ENCODE measurements at regions not wholly inside any gene's neighbourhood (a gene's known extent, or its start where the extent isn't known, plus 50 kb on each side); places are given as distances from the start of the nearest gene placed in this dataset.
"Not testable (repeated sequence)": the region's sequence is repeated elsewhere in the genome, so short reads cannot be mapped to it uniquely, and the experiment has no call there.

DNA sequence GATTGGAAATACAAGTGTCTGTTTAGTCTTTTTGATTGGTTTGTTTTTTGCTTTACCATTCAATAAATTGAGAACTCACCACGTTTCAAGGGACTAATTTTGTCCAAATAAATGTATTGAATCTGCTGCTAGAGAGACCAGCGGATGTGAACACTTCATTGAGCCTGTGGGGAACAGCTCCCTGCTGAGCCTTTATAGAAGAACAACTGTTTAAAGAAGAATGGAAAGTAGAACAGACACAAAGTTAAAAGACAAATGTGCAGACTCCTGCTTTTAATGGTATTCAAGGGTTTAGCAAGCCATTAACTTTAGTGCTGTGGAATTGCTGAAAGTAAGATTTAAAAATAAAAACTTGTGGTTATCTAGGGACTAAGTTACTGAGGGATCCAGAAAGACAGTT is 817.7 kb upstream of the B3GALT2 start:
- DNase-seq (ENCODE audit: low spot score), result no peak

DNA sequence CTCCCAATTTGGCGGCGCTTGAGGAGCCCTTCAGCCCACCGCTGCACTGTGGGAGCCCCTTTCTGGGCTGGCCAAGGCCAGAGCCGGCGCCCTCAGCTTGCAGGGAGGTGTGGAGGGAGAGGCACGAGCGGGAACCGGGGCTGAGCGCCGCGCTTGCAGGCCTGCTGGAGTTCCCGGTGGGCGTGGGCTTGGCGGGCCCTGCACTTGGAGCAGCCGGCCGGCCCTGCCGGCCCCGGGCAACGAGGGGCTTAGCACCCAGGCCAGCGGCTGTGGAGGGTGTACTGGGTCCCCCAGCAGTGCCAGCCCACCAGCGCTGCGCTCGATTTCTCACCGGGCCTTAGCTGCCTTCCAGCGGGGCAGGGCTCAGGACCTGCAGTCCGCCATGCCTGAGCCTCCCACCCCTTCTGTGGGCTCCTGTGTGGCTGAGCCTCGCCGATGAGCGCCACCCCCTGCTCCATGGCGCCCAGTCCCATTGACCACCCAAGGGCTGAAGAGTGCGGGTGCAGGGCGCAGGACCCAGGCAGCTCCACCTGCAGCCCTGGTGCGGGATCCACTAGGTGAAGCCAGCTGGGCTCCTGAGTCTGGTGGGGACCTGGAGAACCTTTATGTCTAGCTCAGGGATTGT is 815.4 kb upstream of the B3GALT2 start:
- DNase-seq (ENCODE audit: low spot score), result not testable (repeated sequence)

DNA sequence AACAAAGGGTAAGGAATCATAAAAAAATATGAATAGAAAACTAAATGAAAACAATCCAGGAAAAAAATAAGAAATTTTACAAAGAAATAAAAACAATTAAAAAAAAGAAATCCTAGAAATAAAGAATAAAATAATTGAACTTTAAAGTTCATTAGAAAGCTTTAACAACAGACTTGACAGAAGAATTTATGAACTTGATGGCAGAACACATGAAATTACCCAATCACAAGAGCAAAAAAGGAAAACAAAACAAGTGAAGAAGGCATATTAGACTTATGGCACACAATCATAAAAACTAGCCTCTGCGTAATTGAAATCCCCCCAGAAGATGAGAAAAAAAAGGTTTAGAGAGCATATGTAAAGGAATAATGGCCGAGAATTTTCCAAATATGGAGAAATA is 802.5 kb upstream of the B3GALT2 start:
- no peak for DNase-seq (ENCODE audit: low spot score)

DNA sequence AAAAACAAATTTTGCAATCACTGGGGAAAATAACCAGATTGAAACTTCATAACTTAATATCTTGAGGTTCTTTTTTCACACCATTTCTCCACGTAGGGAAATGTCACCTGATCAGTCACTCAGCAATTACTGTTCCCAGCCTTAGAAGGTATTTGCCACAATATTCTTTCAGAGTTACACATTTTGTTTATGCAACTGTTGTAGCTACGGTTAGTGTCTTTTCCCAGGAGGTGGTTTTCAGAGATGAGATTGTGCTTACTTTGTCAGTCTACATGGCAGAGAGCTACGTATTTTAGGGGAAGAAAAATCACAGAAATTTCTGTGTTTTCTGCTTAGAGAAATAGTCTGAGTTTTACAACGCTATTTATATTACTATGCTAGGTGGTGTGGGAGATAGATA is 792.8 kb upstream of the B3GALT2 start:
- no peak for DNase-seq (ENCODE audit: low spot score)

DNA sequence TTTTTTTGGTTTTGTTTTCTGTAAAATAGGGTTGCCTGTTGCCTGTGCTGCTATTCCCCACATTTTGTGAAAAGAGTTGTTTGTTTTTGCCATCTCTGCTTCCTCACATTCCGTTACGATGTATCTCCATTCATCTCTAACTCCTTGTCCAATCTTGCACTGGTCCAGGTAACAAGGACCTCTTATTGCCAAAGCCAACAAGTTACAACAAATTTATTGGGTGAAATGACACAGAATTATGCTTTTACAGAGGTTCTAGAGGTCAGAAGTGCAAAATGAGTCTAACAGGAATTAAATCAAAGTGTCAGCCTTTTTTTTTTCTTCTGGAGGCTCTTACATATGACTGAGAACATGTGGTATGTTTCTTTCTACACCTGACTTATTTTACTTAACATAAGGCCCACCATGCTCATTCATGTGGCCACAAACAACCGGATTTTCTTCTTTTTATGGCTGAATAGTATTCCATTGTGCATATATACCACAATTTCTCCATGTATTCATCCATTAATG is 787.9 kb upstream of the B3GALT2 start:
- no peak for DNase-seq (ENCODE audit: low spot score)

DNA sequence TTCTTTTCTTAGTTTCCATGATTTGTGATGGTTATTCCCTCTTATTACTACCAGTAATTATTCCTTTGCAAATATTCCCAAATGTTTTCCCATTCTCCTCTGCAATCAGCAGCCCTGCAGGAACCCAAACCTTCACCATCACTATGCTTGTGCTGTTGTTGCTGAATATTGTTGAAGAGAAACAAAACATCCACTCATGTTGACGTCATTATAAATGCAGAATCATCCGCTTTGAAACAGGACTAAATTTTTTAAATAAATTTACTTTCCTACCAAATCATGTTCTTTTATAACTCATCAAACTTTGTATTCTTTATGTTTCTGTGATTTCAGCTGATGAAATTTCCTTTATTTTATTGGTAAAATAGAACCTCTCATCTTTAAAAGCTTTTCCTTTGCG is 787.0 kb upstream of the B3GALT2 start:
- no peak for DNase-seq (ENCODE audit: low spot score)

DNA sequence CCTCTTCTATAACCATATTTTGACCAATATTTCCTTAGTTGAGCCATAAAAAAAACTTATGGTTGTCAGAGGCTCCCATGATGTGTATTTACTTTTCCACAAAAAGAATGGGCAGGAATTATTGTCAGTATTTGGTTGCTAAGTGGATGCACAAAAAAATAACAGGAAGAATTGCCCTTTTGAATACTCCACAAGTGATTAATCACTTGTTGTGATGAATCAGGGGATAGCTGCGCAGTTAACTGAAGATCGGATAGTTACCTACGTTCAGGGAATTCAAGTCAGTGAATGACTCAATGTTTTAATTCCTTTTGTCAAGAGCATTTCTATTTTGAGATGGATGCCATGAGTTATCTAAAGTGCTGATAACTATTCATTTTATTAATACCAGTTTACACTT is 785.2 kb upstream of the B3GALT2 start:
- no peak for DNase-seq (ENCODE audit: low spot score)

DNA sequence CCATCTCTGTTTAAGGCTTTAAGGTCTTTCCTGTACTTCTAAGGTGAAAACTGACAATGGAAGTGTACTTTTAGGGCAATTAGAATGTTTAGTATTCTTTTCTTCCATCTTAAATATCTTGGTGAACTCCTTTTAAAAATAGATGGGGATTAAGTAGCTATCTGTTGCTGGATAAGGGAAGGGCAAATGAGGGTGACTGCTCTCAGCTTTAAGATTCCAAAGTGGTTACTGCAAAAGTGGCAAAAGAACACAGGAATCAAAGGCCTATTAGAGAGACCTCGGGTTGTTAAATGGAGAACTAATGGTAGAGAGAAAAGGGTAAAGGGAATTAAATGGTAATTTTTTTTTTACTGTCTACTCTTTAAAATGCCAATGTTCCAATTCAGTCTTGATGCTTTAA is 774.1 kb upstream of the B3GALT2 start:
- no peak for DNase-seq (ENCODE audit: low spot score)

DNA sequence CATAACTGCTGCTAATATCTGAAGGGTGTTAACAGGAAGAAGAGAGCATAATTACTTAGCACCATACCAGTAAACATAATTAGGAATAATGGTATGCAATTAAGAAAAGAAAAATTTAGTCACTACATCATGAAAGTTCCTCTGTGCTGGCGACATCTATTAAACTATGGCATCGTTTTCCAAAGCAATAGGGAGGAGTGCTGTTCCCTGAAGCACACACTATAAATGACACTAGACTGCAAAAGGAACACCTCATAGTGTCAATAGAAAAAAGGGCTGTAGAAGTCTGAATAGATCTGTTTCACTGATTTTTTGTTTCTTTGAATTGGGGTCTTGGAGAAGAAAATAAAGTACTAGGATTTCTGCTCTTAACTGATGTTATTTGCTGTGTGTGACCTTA is 773.6 kb upstream of the B3GALT2 start:
- no peak for DNase-seq (ENCODE audit: low spot score)

DNA sequence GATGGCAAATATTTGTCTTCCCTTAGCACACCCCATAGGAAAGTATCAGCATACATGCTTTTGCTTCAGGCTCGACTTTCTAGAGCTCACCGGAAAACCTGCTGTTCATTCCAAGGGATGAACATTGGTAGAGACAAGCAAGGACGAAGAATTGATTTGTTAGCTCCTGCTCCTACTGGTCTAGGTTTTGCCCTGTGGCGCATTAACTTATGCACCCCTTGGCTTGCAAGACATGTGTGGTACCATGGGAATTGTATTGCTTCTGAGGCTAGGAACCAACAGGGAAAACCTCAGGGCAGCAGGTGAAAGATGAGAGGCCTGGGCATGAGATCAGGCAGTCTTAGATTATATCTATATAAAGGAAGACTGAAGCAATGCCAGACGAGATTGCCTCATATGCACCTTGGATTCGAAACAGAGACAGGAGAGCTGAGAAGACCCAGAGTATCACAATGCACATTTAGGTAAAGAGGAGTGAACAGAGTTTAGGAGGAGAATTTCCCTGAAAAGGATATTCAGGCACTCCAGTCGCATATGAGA is 771.2 kb upstream of the B3GALT2 start:
- DNase-seq (ENCODE audit: low spot score), result no peak

DNA sequence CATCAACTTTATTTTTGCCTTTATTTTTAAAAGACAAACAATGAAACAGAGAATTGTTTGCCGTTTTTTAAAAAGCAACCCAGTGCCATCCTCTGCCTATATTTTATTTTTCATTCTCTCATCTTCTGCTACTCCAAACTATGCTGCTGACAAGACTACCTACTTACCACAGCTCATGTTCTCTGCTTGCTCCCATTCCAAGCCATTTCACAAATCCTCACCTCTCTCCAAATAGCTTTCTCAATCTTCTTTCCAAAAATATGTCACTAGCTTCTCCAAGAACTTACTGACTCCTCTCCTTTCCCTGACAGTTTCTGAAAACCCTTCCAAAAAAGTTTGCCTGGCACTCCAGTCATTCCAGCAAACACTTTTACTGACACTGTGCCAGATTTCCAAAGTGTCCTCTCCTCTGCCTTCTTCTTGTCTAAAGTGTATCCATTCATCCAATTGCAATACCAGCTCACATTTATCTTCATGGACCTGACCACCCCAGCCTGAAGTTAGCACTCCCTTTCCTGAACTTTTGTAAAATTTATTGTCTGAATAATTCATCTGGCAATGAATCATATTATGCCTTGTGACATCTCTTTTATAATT is 766.5 kb upstream of the B3GALT2 start:
- DNase-seq (ENCODE audit: low spot score), result no peak

DNA sequence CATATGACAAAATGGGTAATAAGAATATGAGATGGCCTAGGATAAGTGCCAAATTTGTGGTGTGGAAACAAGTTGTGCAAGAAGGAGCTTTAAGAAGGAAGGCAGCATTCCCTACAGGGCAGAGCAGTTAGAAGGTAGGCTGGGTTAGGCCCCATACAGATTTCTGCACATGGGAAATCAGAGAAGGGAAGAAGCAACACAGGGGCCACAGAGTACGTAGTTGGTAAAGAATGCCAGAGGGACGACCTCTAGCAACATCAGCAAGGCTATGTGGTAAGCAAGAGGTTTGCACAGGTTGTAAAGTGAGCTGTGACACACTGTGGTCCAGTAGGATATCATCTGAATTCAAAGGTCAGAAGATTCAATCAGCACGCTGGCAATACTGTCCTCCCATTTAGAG is 765.6 kb upstream of the B3GALT2 start:
- DNase-seq (ENCODE audit: low spot score), result no peak

DNA sequence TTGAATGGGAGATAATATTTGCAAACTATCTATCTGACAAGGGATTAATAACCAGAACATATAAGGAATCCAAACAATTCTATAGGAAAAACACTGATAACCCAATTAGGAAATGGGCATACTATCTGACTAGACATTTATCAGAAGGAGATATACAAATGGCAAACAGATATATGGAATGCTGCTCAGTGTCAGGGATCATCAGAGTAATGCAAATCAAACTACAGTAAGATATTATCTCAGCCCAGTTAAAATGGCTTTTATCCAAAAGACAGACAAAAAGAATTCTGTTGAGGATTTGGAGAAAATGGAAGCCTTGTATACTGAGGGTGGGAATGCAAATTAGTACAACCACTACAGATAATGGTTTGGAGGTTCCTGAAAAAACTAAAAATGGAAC is 758.0 kb upstream of the B3GALT2 start:
- no peak for DNase-seq (ENCODE audit: low spot score)

DNA sequence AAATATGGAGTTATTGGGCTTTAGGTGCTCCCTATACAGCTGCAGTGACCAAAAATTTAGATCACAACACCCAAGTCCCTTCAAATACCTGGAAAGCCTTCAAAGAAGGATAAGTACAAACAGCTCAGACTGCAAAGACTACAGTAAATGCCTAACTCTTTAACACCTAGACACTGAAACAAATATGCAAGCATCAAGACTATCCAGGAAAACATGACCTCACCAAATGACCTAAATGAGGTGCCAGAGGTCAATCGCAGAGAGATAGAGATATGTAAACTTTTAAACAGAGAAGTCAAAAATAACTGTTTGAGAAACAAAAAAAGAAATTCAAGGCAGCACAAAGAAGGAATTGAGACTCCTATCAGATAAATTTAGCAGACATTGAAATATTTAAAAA is 753.8 kb upstream of the B3GALT2 start:
- DNase-seq (ENCODE audit: low spot score), result no peak

DNA sequence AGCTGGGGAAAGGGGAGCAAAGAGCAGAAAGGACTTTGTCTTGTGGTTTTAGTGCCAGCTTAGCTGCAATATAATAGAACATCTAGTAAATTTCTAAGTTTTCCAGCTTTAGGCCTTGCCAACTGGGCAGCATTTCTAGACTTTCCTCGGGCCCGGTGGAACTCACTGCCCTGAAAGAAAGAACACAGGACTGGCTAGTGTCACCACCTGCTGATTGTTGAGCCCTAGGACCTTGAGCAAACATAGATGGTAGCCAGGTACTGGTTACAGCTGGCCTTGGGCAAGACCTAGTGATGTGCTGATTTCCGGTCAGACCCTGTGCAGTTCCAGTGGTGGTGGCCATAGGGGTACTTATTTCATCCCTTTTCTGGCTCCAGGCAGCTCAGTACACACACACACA is 753.2 kb upstream of the B3GALT2 start:
- no peak for DNase-seq (ENCODE audit: low spot score)

DNA sequence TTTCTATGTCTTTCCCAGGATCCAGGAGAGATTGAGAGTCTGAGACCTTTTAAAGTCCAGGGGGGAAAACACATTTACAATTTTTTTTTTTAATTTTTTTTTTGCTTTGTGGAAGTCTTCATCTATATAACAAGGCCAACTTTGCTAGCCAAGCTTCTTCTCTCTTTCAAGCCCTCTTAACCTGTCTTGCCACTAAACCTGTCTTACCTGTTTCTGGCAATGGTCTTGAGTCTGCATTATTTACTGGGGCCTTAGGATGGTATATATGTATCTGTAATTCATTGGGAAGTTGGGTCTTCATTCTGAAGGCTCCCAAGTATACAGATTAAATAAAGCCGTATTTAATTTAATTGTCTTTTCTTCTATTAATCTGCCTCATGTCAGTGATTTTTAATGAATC is 750.9 kb upstream of the B3GALT2 start:
- DNase-seq (ENCODE audit: low spot score), result no peak

DNA sequence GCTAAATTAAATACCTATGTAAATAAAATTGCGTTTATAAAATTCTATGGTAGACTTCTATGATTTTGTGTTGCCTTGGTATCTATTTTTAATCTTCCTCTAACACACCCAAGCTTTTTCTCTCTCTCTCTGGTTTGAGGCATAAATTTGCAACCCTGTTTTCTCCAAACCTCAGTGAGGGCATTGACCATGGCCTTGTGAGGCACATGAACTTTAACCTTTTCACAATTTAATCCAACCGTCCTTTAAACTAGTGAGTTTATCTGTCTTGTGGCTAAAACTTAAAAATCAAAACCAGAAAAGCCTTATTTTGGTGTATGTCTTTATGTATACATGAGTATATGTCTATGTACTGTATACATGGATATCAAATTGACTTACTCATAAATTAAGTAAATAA is 746.6 kb upstream of the B3GALT2 start:
- DNase-seq (ENCODE audit: low spot score), result no peak

DNA sequence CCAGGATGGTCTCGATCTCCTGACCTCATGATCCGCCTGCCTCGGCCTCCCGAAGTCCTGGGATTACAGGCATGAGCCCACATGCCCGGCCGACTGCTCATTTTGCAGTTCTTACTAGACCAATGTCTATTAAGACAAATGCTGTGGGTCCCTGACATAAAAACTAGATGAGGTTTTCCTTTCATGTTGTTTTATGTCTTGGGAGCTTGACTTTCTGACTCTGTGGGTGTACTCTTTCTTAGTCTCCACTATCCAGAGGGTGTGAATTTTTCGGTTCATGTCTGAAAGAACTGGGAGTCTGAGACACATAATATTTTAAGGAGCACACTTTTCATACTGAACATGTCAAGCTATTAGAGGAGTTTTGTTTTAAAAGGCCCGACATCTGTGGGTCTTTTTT is 744.9 kb upstream of the B3GALT2 start:
- DNase-seq (ENCODE audit: low spot score), result no peak

DNA sequence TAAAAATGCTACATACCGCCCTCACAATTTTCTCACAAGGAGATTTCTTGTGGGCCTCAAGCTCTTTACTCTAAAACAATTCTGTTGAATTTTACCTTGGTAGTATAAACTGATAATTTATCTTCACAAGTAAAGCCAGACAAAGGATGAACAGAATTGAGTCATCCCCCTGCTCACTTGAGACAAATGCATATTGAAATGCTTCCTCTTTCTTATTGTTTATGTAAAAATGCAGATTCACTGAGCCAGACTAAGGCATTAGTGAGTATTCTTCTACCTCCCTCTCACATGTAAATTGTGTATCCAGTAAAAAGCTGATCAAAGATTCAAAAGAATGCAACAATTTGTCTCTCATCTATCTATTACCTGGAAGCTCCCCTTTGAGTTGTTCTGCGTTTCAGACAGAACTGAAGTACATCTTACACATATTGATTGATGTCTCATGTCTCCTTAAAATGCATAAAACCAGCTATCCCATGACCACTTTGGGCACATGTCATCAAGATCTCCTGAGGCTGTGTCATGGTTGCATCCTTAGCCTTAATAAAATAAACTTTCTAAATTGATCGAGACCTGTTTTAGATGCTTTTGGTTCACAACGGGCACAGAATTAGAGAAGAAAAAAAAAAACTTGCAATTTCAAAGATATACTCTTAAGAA is 743.1 kb upstream of the B3GALT2 start:
- no peak for DNase-seq (ENCODE audit: low spot score)

DNA sequence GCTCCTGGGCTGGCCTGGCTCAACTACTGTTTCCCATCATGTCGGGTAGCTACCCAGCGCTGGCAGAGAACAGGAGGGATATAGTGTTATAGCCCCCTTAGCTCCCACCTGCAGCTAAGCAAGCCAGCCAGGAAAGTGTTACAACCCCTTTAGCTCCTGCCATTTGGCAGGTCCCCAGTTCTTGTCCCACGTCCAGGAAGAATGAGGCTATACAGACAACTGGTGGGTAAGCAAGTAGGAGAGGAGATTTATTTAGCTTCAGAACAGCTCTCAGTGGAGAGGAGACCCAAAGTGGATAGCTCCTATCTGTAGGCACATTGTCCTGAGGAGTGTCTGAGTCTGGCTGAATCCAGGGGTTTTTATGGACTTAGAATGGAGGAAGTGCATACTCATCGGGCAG is 741.1 kb upstream of the B3GALT2 start:
- no peak for DNase-seq (ENCODE audit: low spot score)

DNA sequence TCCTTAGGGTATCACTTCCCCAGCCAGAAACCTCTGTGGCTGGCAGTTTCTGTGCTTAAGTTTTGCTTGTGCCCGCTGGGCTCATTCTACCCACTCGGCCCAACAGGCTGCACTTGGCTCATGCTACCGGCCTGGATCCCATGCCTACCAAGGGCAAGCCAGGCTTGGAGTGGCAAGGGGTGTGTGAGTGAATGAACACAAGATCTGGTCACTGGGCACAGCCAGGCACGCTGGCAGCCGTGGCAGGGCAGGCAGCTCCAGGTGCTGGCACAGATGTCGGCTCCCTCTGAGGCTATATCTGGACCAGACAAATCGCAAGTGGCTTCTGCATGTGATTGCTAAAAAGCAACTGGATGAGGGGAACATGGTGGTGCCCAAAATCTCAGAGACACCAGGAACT is 740.5 kb upstream of the B3GALT2 start:
- DNase-seq (ENCODE audit: low spot score), result no peak

DNA sequence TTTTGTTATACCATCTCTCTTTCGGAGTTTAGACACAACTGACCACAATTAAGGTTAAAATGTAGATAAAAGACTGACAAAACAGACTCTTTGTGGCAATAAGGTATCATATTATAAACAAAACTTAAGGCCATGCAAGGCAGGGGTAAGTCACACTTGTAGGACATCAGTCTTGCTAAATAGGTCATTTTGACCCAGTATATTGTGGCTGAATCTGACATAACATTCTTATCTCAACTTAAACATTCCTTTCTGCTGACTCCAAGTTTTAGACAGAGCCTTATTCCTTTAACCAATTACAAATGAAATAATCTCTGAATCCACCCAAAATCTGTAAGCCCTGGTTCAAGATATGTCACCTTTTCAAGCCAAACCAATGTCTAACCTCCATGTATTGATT is 733.4 kb upstream of the B3GALT2 start:
- DNase-seq (ENCODE audit: low spot score), result no peak

DNA sequence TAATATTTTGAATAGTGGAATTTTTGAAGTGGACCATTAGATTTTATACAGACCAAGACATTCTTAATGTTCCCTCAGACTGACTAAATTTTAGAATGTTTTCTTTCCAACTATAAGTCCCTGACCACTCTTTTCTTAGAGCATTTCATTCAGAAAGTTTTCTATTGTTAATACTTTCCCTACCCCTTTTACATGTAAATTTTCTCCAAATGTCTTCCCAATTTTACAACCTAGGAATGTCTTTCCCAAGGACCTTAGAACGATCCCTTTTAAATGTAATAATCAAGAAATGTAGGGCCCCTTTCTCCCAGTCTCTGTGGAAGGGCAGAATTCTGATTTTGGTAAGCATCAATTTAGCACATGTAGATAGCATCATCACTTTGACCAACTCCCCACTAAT is 730.0 kb upstream of the B3GALT2 start:
- no peak for DNase-seq (ENCODE audit: low spot score)

Data from left forelimb (tissue), 1 donor.